CD4-positive, alpha-beta T cell treated with Interleukin-12 subunit alpha and Interleukin-12 subunit beta, for 1 hour (primary cell): ENCODE measurements at regions not wholly inside any gene's neighbourhood (a gene's known extent, or its start where the extent isn't known, plus 50 kb on each side); places are given as distances from the start of the nearest gene placed in this dataset.

ENCODE experiments used
- DNase-seq: peaks from one replicate; pipeline ENCODE4 v3.0.0-alpha.2; 2020

DNA sequence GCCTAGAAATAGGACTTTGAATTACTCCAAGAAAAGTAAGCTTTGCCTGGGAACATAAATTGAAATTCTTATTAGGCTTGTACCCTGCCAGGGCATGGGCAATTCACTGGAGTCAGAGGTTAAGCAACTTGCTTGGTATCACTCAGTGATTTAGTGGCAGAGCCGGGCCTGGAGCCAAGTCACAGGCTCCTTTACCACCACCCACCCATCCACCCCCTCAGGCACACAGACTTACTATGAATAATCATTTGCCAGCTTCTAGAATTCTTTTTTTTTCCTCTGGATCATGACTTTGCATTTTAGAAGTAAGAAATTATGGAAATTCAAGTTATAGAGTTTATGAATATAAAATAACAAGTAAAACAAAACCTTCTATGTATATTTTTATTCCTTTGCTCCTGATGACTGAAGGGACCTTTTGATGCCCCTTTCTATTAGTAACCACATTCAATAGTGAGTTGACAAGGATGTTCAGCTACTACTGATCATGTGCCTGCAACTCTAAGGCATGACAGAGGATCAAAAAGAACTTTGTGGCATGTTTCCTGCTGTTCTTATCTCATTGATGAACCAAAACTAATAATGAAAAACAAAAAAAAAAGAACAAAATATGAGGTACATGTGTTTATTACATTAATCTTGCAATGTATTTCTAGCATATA is 614.7 kb downstream of the TLR4 start:
- DNase-seq, result no peak

DNA sequence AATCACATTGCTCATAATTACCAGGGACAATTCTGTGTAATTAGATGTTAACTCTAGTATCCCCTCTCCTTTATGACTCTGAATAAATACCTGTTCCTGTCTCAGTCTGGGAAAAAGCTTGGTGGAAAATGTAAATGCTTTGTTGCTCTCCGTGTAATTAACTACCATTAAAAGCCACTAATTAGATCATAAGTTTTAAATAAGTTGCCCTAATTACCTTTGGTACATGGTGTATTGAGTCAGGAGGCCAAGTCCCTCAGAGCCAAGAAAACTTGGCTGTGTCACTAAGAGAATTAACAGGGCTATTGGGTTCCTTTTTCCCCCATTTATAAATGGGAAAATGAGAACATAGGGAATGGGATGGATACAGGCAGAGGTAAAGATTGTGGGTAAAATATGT is 617.6 kb downstream of the TLR4 start:
- DNase-seq, result no peak

GRCh38 chr9:118324706-118325105 is 620.5 kb downstream of the TLR4 start:
- DNase-seq, result no peak

GRCh38 chr9:118325757-118326156 is 621.6 kb downstream of the TLR4 start:
- DNase-seq, result no peak

DNA sequence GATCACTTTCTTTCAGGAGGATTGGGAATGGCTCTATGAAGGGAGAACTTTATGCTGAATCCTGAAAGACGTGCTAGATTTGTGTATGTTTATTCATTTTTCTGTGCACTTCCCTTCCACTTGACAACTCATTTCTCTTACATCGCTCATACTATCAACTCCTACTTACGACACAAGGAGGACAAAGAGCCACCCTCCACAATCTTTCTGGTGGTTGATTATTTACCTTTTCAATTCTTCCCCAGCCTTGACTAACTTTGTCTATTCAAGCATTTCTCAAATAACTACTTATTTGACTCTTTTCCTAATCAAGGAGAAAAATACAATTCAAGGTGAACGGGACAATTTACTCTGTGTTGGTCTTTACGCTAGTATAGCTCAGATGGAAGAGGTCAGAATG is 622.1 kb downstream of the TLR4 start:
- no peak for DNase-seq

DNA sequence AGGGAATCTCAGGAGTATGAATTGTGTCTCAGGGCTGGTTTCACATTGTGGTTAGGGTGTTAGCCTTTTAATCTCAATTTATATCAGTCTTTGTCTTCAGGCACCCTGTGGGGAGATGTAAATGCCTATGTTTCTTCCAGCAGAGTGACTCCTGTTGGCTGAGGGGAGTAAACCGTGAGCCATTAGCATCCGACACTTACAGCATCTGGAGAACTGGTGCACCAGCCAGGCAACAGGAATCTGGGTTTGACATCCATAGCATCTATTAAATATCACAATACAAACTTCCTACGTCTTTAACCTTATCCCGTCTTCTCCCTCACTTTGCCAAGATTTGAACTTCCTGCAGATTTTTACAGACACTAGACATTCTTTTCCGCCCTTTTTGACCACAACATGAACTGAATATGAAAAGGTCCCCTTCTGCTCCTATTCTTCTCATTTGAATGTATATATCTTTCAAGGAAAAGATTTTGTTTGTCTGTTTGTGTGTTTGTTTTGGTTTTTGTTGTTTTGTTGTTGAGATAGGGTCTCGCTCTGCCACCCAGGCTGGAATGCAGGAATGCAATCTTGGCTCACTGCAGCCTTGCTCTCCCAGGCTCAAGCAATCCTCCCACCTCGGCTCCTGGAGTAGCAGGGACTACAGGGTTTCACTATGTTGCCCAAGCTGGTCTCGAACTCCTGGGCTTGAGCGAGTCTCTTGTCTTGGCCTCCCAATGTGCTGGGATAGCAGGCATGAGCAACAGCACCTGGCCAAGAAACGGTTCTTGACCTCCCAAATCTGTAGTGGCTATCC is 626.2 kb downstream of the TLR4 start:
- DNase-seq, result no peak

GRCh38 chr9:118331622-118332045 is 627.4 kb downstream of the TLR4 start:
- no peak for DNase-seq

GRCh38 chr9:118336250-118336942 is 632.2 kb downstream of the TLR4 start:
- DNase-seq, result no peak

GRCh38 chr9:118336943-118337330 is 632.7 kb downstream of the TLR4 start:
- DNase-seq, result no peak

- DNase-seq, result no peak
These were observed 655.8 kb downstream of the TLR4 start for GRCh38 chr9:118360036-118360435.

GRCh38 chr9:118362123-118362522 is 657.9 kb downstream of the TLR4 start:
- DNase-seq, result no peak

DNA sequence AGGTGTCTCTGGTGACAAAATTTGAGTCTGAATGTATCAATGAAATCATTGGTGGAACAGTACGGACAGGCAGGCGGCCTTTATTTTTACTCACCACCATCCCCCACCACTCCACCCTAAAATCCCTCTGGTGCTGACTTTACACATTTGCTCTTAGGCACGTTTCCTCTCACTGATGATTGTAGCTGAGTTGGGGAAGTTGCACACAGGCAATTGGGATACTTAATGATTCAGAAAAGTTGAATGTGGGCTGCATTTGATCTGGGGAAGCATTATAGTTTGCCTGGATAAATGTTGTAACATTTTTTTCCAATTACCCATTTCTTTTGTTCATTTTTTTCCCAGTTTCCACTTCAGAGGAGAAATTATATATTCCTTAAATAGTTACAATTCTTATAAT is 658.4 kb downstream of the TLR4 start:
- DNase-seq, result no peak

GRCh38 chr9:118364266-118365106 is 660.3 kb downstream of the TLR4 start:
- DNase-seq, result no peak

DNA sequence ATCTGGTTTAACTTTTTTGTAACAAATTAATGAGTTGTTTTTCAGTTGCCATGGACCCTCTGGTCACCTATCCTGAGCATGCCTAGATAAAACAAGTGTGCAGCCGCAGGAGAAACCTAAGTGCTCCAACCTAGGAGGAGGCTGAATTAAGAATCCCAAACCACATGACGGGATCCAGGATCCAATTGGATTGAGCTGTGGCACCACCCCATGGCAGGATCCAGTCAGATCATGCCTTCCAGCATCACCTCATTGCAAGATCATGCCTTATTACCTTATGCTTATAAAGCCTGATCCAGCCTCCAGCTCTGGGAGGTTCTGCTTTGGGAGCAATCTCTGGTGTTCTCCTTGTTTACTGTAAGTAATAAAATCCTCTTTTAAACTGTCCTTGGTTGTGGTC is 662.0 kb downstream of the TLR4 start:
- no peak for DNase-seq

DNA sequence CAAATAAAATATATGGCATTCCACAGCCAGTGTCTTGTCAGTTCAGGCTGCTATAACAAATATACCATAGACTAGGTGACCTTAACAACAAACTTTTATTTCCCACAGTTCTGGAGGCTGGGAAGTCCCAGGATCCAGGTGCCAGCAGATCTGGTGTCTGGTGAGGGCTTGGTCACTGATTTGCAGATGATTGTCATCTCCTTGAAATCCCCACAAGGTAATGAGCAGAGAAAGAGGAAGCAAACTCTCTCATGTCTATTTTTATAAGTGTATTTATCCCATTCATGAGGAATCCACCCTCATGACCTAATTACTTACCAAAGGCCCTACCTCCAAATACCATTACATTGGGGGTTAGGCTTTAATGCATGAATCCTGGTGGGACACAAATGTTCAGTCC is 663.2 kb downstream of the TLR4 start:
- DNase-seq, result no peak

- no peak for DNase-seq
These were observed 680.4 kb downstream of the TLR4 start for GRCh38 chr9:118384531-118385100.

- DNase-seq, result no peak
These were observed 691.2 kb downstream of the TLR4 start for GRCh38 chr9:118395415-118395814.

DNA sequence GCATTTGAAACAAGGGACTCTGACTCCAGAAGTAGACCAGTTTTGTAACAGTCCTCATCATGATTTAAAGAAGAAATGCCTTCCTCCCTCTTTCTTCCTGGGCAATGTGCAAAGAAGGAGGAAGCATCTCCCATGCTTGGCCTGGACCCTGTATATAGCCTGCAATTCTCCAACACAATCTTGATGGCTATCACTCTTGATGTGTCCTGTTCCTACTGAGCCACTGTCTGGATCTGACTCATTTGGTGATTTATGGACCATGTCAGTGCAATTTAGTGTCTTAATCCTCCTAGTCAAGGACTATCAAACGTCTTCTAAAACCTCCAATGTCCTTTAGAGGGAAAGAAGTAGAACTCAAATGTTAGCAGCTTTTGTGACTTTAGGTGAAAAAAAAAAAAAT is 697.3 kb downstream of the TLR4 start:
- no peak for DNase-seq

DNA sequence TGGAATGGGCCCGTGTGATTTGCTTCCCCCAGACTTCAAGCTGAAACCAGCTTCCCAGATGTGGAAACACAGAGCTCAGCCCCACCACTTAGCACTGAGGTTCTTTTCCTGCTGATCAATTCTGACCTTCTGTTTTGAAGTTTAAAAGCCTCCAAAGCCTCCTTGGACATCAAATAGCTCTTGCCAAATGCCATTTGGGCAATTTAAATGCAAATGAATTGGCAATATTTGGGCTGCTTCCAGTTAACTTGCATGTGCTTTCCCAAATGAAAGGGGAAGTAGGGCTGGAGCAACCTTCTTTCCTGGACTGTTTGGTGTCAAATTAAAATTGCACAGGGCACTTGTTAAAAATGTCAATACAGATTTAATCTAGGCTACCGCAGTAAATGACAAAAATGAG is 710.5 kb downstream of the TLR4 start:
- DNase-seq, result no peak

- no peak for DNase-seq
These were observed 714.8 kb downstream of the TLR4 start for GRCh38 chr9:118418887-118419565.

DNA sequence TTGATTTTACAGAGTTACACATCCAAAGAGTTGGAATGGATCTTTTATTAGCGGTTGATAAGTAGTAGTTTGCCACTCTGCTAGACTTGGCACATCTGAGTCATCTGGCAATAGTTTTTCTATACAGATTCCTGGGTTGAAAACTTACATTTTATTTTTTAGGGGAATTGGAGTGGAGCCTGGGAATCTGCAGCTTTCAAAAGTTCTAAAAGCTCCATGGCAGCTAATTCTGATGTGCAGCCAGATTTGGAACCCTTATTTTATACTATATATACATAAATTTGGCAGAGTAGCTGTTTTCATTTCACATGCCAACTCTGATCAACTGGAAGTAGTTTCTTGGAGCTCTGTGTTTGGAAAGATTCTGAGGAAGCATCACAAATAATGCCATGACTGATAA is 715.5 kb downstream of the TLR4 start:
- DNase-seq, result no peak

- no peak for DNase-seq
These were observed 718.3 kb downstream of the TLR4 start for GRCh38 chr9:118422508-118422907.
